ENCODE measurements at regions not wholly inside any gene's neighbourhood (a gene's known extent, or its start where the extent isn't known, plus 50 kb on each side); places are given as distances from the start of the nearest gene placed in this dataset.

GRCh38 chr2:59776726-59777008, 776.8 kb downstream of the BCL11A start:
- ChIA-PET CTCF (no interaction called here), POLR2A (no interaction called here)
- Histone ChIP-seq H3K4me3 (ENCODE audit: low read depth in 2 of 2, low read length in 2 of 2) (no peak overlapping the region), H3K27ac (ENCODE audit: low read length) (no peak overlapping the region), H3K9me3 (ENCODE audit: control insufficient read depth, insufficient read depth, low read depth, low read length) (no peaks in the 10 kb centered on the region), H3K27me3 (ENCODE audit: control insufficient read depth, insufficient read depth, low read length) (no peaks in the 10 kb centered on the region), H3K4me1 (ENCODE audit: control insufficient read depth, insufficient read depth, low read length) (no peaks in the 10 kb centered on the region), H3K36me3 (ENCODE audit: control insufficient read depth, insufficient read depth, low read length) (no peaks in the 10 kb centered on the region)
- intact Hi-C loops (cut with micrococcal nuclease; ENCODE audit: unreplicated experiment): no loop called here
- DNase-seq (ENCODE audit: low read depth, low spot score) (no peak), ATAC-seq (no peak)
- TF ChIP-seq TCF7L2 (IDR thresholded peaks at IDR 0.05; ENCODE audit: low read depth, low read length) (no peak), SIN3A (IDR thresholded peaks at IDR 0.05; ENCODE audit: borderline replicate concordance, insufficient read depth, low read depth, low read length) (no peak), POLR2AphosphoS5 (IDR thresholded peaks at IDR 0.05; ENCODE audit: low read depth, low read length) (no peak)
- TF ChIP-seq, protein P1, sequence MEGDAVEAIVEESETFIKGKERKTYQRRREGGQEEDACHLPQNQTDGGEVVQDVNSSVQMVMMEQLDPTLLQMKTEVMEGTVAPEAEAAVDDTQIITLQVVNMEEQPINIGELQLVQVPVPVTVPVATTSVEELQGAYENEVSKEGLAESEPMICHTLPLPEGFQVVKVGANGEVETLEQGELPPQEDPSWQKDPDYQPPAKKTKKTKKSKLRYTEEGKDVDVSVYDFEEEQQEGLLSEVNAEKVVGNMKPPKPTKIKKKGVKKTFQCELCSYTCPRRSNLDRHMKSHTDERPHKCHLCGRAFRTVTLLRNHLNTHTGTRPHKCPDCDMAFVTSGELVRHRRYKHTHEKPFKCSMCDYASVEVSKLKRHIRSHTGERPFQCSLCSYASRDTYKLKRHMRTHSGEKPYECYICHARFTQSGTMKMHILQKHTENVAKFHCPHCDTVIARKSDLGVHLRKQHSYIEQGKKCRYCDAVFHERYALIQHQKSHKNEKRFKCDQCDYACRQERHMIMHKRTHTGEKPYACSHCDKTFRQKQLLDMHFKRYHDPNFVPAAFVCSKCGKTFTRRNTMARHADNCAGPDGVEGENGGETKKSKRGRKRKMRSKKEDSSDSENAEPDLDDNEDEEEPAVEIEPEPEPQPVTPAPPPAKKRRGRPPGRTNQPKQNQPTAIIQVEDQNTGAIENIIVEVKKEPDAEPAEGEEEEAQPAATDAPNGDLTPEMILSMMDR (IDR thresholded peaks at IDR 0.05): no peak
- TF ChIP-seq, protein P2, sequence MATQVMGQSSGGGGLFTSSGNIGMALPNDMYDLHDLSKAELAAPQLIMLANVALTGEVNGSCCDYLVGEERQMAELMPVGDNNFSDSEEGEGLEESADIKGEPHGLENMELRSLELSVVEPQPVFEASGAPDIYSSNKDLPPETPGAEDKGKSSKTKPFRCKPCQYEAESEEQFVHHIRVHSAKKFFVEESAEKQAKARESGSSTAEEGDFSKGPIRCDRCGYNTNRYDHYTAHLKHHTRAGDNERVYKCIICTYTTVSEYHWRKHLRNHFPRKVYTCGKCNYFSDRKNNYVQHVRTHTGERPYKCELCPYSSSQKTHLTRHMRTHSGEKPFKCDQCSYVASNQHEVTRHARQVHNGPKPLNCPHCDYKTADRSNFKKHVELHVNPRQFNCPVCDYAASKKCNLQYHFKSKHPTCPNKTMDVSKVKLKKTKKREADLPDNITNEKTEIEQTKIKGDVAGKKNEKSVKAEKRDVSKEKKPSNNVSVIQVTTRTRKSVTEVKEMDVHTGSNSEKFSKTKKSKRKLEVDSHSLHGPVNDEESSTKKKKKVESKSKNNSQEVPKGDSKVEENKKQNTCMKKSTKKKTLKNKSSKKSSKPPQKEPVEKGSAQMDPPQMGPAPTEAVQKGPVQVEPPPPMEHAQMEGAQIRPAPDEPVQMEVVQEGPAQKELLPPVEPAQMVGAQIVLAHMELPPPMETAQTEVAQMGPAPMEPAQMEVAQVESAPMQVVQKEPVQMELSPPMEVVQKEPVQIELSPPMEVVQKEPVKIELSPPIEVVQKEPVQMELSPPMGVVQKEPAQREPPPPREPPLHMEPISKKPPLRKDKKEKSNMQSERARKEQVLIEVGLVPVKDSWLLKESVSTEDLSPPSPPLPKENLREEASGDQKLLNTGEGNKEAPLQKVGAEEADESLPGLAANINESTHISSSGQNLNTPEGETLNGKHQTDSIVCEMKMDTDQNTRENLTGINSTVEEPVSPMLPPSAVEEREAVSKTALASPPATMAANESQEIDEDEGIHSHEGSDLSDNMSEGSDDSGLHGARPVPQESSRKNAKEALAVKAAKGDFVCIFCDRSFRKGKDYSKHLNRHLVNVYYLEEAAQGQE (IDR thresholded peaks at IDR 0.05; ENCODE audit: insufficient read depth in 1 of 2, low read depth in 2 of 2, low read length in 1 of 2): no peak
- in situ Hi-C loops (cut with HindIII; ENCODE audit: low pct_unique_long_range_greater_than_20kb, low sequenced_read_pairs): no loop called here
- no TSS peak for BruUV-seq (replicated peaks)

GRCh38 chr2:59774821-59775433, 778.5 kb downstream of the BCL11A start:
- in situ Hi-C loops (cut with HindIII; ENCODE audit: low pct_unique_long_range_greater_than_20kb, low sequenced_read_pairs): no loop called here
- no peaks in the 10 kb centered on the region for H3K9me3 ChIP-seq (ENCODE audit: control insufficient read depth, insufficient read depth, low read depth, low read length)
- CTCF ChIA-PET: no interaction called here
- no peaks in the 10 kb centered on the region for H3K27me3 ChIP-seq (ENCODE audit: control insufficient read depth, insufficient read depth, low read length)
- intact Hi-C loops (cut with micrococcal nuclease; ENCODE audit: unreplicated experiment): no loop called here
- H3K36me3 ChIP-seq (ENCODE audit: control insufficient read depth, insufficient read depth, low read length): no peaks in the 10 kb centered on the region
- no peak overlapping the region for H3K4me3 ChIP-seq (ENCODE audit: low read depth in 2 of 2, low read length in 2 of 2)
- no peak overlapping the region for H3K27ac ChIP-seq (ENCODE audit: low read length)
- ATAC-seq (no peak), DNase-seq (ENCODE audit: low read depth, low spot score) (no peak)
- BruUV-seq (replicated peaks): no TSS peak
- POLR2A ChIA-PET: no interaction called here
- TF ChIP-seq TCF7L2 (IDR thresholded peaks at IDR 0.05; ENCODE audit: low read depth, low read length): no peak
- TF ChIP-seq SIN3A (IDR thresholded peaks at IDR 0.05; ENCODE audit: borderline replicate concordance, insufficient read depth, low read depth, low read length): no peak
- TF ChIP-seq, protein P1 (IDR thresholded peaks at IDR 0.05): no peak
- TF ChIP-seq, protein P2 (IDR thresholded peaks at IDR 0.05; ENCODE audit: insufficient read depth in 1 of 2, low read depth in 2 of 2, low read length in 1 of 2): no peak
- TF ChIP-seq POLR2AphosphoS5 (IDR thresholded peaks at IDR 0.05; ENCODE audit: low read depth, low read length): no peak
- H3K4me1 ChIP-seq (ENCODE audit: control insufficient read depth, insufficient read depth, low read length): no peaks in the 10 kb centered on the region
